NCI-H1417 (cell line): ENCODE measurements at regions not wholly inside any gene's neighbourhood (a gene's known extent, or its start where the extent isn't known, plus 50 kb on each side); places are given as distances from the start of the nearest gene placed in this dataset.

ENCODE experiments used
- DNase-seq, 3 experiments: peaks; one replicate each; lab custom pipeline; 2025; lab: John Stamatoyannopoulos, UW

GRCh38 chr13:91078093-91078679 lies 269.3 kb upstream of the MIR17HG start:
- peak in 1 of 3 experiments; percentile 52 for DNase-seq

- DNase-seq, result no peak
These were observed 268.3 kb upstream of the MIR17HG start for GRCh38 chr13:91079176-91079575.

- no peak for DNase-seq
These were observed 262.4 kb upstream of the MIR17HG start for GRCh38 chr13:91085127-91085526.

GRCh38 chr13:91086936-91087716 lies 260.4 kb upstream of the MIR17HG start:
- DNase-seq, result no peak

- peak in 1 of 3 experiments; percentile 40 for DNase-seq
These were observed 250.2 kb upstream of the MIR17HG start for GRCh38 chr13:91097269-91097668.

- no peak for DNase-seq
These were observed 247.6 kb upstream of the MIR17HG start for GRCh38 chr13:91099877-91100276.

GRCh38 chr13:91100944-91101343 lies 246.5 kb upstream of the MIR17HG start:
- DNase-seq, result no peak

GRCh38 chr13:91101381-91101780 lies 246.1 kb upstream of the MIR17HG start:
- no peak for DNase-seq

- no peak for DNase-seq
These were observed 242.2 kb upstream of the MIR17HG start for GRCh38 chr13:91105270-91105669.

GRCh38 chr13:91106565-91106964 lies 240.9 kb upstream of the MIR17HG start:
- DNase-seq, result no peak

- no peak for DNase-seq
These were observed 239.2 kb upstream of the MIR17HG start for GRCh38 chr13:91108315-91108714.

GRCh38 chr13:91111476-91112200 lies 235.8 kb upstream of the MIR17HG start:
- no peak for DNase-seq

- peak in 1 of 3 experiments; percentile 64 for DNase-seq
These were observed 235.1 kb upstream of the MIR17HG start for GRCh38 chr13:91112201-91112923.

- no peak for DNase-seq
These were observed 234.6 kb upstream of the MIR17HG start for GRCh38 chr13:91112924-91113277.

GRCh38 chr13:91115776-91116175 lies 231.7 kb upstream of the MIR17HG start:
- DNase-seq, result no peak

- DNase-seq, result no peak
These were observed 230.1 kb upstream of the MIR17HG start for GRCh38 chr13:91117351-91117750.

GRCh38 chr13:91119643-91120042 lies 227.8 kb upstream of the MIR17HG start:
- DNase-seq, result no peak

GRCh38 chr13:91122766-91123165 lies 224.7 kb upstream of the MIR17HG start:
- no peak for DNase-seq

GRCh38 chr13:91123456-91124127 lies 223.9 kb upstream of the MIR17HG start:
- no peak for DNase-seq

GRCh38 chr13:91126806-91127205 lies 220.7 kb upstream of the MIR17HG start:
- no peak for DNase-seq

- no peak for DNase-seq
These were observed 219.5 kb upstream of the MIR17HG start for GRCh38 chr13:91127995-91128394.

GRCh38 chr13:91132381-91132780 lies 215.1 kb upstream of the MIR17HG start:
- DNase-seq, result no peak
